Loucy (cell line): ENCODE measurements at regions not wholly inside any gene's neighbourhood (a gene's known extent, or its start where the extent isn't known, plus 50 kb on each side); places are given as distances from the start of the nearest gene placed in this dataset.

Source experiments
- H2AFZ ChIP-seq: fragments of 200-600 bp; sonication (generic); 2 replicates; pipeline ENCODE4 v1.6.0; 2016; ENCODE audit warnings: antibody characterized with exemption, mild to moderate bottlenecking, low read length, moderate library complexity
- H3F3A ChIP-seq: fragments of 200-600 bp; 2 replicates; pipeline ENCODE4 v1.6.0; 2016; ENCODE audit warnings: antibody characterized with exemption, low read depth, mild to moderate bottlenecking
- H3K27me3 ChIP-seq: fragments of 200-600 bp; sonication (generic); 2 replicates; pipeline ENCODE4 v1.6.1; 2014; ENCODE audit warnings: low read length, mild to moderate bottlenecking; ENCODE audit not compliant: insufficient read depth, poor library complexity, severe bottlenecking
- H3K36me3 ChIP-seq: fragments of 200-600 bp; sonication (generic); 2 replicates; pipeline ENCODE4 v1.6.1; 2016; ENCODE audit warnings: low read length; ENCODE audit not compliant: insufficient read depth
- H3K4me1 ChIP-seq: fragments of 200-600 bp; sonication (generic); 2 replicates; pipeline ENCODE4 v1.5.1; 2014; ENCODE audit warnings: low read length, mild to moderate bottlenecking; ENCODE audit not compliant: insufficient read depth, poor library complexity, severe bottlenecking
- H3K4me2 ChIP-seq: fragments of 200-600 bp; sonication (generic); 2 replicates; pipeline ENCODE4 v1.6.0; 2014; ENCODE audit warnings: antibody characterized with exemption, low read length, low read depth, mild to moderate bottlenecking; ENCODE audit not compliant: poor library complexity, severe bottlenecking
- H3K4me3 ChIP-seq: fragments of 200-600 bp; sonication (generic); 2 replicates; pipeline ENCODE4 v1.5.1; 2014; ENCODE audit warnings: low read length, mild to moderate bottlenecking, mixed read lengths; ENCODE audit not compliant: poor library complexity, severe bottlenecking
- H3K79me2 ChIP-seq: fragments of 200-600 bp; sonication (generic); 2 replicates; pipeline ENCODE4 v1.6.1; 2014; ENCODE audit warnings: low read length; ENCODE audit not compliant: insufficient read depth
- H3K9ac ChIP-seq: fragments of 200-600 bp; sonication (generic); 2 replicates; pipeline ENCODE4 v1.6.0; 2014; ENCODE audit warnings: mild to moderate bottlenecking, low read depth, low read length, moderate library complexity; ENCODE audit not compliant: poor library complexity, severe bottlenecking
- H3K9me2 ChIP-seq: fragments of 200-600 bp; sonication (generic); replicated peaks from 2 replicates; pipeline ENCODE4 v1.6.1; 2016; ENCODE audit warnings: low read depth, low read length, mixed read lengths
- H3K9me3 ChIP-seq: fragments of 200-600 bp; sonication (generic); 2 replicates; pipeline ENCODE4 v1.6.1; 2014; ENCODE audit warnings: mild to moderate bottlenecking, antibody characterized with exemption, low read length, low read depth; ENCODE audit not compliant: insufficient read depth
- H4K20me1 ChIP-seq: fragments of 200-600 bp; sonication (generic); 2 replicates; pipeline ENCODE4 v1.6.0; 2014; ENCODE audit warnings: antibody characterized with exemption, low read length, mild to moderate bottlenecking; ENCODE audit not compliant: insufficient read depth, poor library complexity, severe bottlenecking
- EZH2phosphoT487 ChIP-seq: fragments of 200-600 bp; IDR thresholded peaks from 2 replicates; pipeline ENCODE4 v1.6.1; 2018; ENCODE audit warnings: antibody characterized with exemption, mild to moderate bottlenecking, moderate library complexity, borderline replicate concordance
- TF ChIP-seq, protein P1 (sequence below): fragments of 200-600 bp; sonication (generic); conservative IDR thresholded peaks from 2 replicates; pipeline ENCODE4 v1.5.1; 2014; ENCODE audit warnings: mild to moderate bottlenecking, antibody characterized with exemption, low read length

DNA sequence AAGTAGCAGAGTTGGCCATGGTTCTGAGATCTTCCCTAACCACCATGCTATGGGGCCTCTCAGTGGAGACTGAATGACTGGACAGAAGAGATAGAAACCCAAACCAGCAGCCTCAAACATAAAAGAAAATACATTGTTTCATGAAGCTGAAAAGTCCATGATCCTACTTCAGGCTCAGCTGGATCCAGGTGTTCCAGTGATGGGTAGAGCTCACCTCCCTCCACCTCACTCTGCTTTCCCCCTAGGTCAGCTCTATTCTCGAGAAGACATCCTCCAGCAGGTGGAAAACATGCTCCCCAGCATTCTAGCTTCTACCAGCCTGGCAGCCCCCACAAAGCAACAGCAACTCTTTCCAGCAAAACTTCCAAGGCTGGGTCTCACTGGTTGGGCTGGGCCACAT lies 132.1 kb downstream of the OAT start:
- Histone ChIP-seq H4K20me1 (no peaks in the 10 kb centered on the region), H3K36me3 (no peaks in the 10 kb centered on the region), H3K9ac (no peak overlapping the region), H3K4me3 (no peak overlapping the region), H3K9me3 (no peaks in the 10 kb centered on the region), H3K4me1 (no peaks in the 10 kb centered on the region), H3F3A (no peaks in the 10 kb centered on the region), H2AFZ (no peak overlapping the region), H3K9me2 (no peaks in the 10 kb centered on the region), H3K27me3 (no peaks in the 10 kb centered on the region), H3K79me2 (no peaks in the 10 kb centered on the region), H3K4me2 (no peak overlapping the region)
- no peak for TF ChIP-seq EZH2phosphoT487
- TF ChIP-seq, protein P1, sequence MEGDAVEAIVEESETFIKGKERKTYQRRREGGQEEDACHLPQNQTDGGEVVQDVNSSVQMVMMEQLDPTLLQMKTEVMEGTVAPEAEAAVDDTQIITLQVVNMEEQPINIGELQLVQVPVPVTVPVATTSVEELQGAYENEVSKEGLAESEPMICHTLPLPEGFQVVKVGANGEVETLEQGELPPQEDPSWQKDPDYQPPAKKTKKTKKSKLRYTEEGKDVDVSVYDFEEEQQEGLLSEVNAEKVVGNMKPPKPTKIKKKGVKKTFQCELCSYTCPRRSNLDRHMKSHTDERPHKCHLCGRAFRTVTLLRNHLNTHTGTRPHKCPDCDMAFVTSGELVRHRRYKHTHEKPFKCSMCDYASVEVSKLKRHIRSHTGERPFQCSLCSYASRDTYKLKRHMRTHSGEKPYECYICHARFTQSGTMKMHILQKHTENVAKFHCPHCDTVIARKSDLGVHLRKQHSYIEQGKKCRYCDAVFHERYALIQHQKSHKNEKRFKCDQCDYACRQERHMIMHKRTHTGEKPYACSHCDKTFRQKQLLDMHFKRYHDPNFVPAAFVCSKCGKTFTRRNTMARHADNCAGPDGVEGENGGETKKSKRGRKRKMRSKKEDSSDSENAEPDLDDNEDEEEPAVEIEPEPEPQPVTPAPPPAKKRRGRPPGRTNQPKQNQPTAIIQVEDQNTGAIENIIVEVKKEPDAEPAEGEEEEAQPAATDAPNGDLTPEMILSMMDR = no peak

DNA sequence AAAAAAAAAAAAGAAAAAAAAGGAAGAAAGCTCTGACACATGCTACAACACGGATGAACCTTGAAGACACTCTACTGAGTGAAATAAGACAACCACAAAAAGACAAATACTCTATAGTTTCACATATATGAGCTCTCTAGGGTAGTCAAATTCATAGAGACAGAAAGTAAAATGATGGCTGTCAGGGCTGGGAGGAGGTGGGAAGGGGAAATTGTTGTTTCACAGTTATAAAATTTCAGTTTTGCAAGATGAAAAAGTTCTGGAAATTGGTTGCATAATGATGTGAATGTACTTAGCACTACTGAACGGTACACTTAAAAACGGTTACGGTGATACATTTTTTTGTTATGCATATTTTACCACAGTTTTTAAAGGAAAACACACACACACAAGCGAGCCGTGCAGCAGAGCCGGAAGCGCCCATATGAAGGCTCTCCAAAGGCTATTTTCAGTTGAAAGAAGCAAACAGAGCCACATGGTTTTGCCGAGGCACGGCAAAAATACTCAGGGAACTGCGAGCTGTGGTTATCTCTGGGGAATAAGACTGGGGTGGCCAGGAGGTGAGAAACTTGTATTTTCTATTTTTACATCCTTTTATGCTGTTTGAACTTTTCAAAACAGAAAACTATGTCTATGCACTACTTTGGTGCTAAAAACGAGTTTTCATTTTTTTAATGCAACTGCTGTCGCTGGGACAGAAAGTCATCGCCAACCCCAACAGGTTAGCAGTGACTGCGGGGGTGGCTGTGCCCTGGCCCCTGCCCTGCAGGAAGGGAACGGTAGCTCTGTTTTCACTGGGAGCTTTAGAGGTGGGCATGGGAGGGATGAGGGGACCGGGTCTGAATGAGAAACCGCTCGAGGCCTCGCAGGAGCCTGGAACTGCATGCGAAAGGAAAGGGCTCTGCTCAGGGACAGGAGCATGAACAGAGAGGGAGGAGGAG lies 132.9 kb downstream of the OAT start:
- no peak overlapping the region for H3K4me2 ChIP-seq
- H3F3A ChIP-seq = no peaks in the 10 kb centered on the region
- no peaks in the 10 kb centered on the region for H3K9me2 ChIP-seq
- H4K20me1 ChIP-seq = no peaks in the 10 kb centered on the region
- H3K4me1 ChIP-seq = no peaks in the 10 kb centered on the region
- no peak overlapping the region for H2AFZ ChIP-seq
- no peaks in the 10 kb centered on the region for H3K36me3 ChIP-seq
- no peaks in the 10 kb centered on the region for H3K9me3 ChIP-seq
- no peak overlapping the region for H3K4me3 ChIP-seq
- no peak overlapping the region for H3K9ac ChIP-seq
- TF ChIP-seq, protein P1 = no peak
- no peak for TF ChIP-seq EZH2phosphoT487
- no peaks in the 10 kb centered on the region for H3K79me2 ChIP-seq
- H3K27me3 ChIP-seq = no peaks in the 10 kb centered on the region

DNA sequence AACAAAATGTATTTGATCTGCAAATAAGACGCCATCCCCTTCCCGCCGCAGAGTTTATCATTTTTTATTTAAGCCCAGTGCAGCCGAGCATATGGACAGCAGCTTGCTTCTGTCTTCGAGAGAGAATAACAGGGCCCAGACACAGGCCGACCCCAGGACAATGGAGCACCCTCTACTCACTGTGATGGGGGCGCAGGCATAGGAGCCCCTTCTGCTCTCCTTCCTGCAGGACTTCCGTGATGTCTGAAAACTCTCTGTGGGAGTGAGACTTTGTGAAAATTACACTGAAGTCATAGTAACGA lies 134.8 kb downstream of the OAT start:
- Histone ChIP-seq H3K9me3 (no peaks in the 10 kb centered on the region), H3K4me2 (no peak overlapping the region), H3F3A (no peaks in the 10 kb centered on the region), H3K27me3 (no peaks in the 10 kb centered on the region), H3K4me1 (no peaks in the 10 kb centered on the region), H2AFZ (no peak overlapping the region), H3K9ac (no peak overlapping the region), H3K9me2 (no peaks in the 10 kb centered on the region), H3K4me3 (no peak overlapping the region), H3K36me3 (no peaks in the 10 kb centered on the region), H3K79me2 (no peaks in the 10 kb centered on the region), H4K20me1 (no peaks in the 10 kb centered on the region)
- TF ChIP-seq EZH2phosphoT487 = no peak
- TF ChIP-seq, protein P1 = no peak
